GM23338 (cell line): ENCODE measurements at regions not wholly inside any gene's neighbourhood (a gene's known extent, or its start where the extent isn't known, plus 50 kb on each side); places are given as distances from the start of the nearest gene placed in this dataset.

Experiments
- ATAC-seq: fragments of 200-7000 bp; cut with Tn5 transposase; 3 replicates; pipeline ENCODE4 v1.9.1; 2020
- DNase-seq: peaks from one replicate; pipeline ENCODE4 v3.0.0-alpha.2; 2015; ENCODE audit warnings: low spot score
- H2AFZ ChIP-seq: fragments of 200-600 bp; sonication (generic); 2 replicates; pipeline ENCODE4 v1.8.0; 2016; ENCODE audit warnings: antibody characterized with exemption, mild to moderate bottlenecking, moderate library complexity
- H3F3A ChIP-seq: fragments of 200-600 bp; sonication (generic); replicated peaks from 2 replicates; pipeline ENCODE4 v1.8.0; 2017; ENCODE audit warnings: antibody characterized with exemption, mixed run types, low read depth
- H3K27ac ChIP-seq: fragments of 200-600 bp; sonication (generic); 2 replicates; pipeline ENCODE4 v1.6.1; 2016; ENCODE audit warnings: low read depth
- H3K27me3 ChIP-seq: fragments of 200-600 bp; sonication (generic); 2 replicates; pipeline ENCODE4 v1.8.0; 2016; ENCODE audit warnings: mild to moderate bottlenecking, mixed run types, moderate library complexity; ENCODE audit not compliant: insufficient read depth
- H3K36me3 ChIP-seq: fragments of 200-600 bp; sonication (generic); 2 replicates; pipeline ENCODE4 v1.8.0; 2016; ENCODE audit warnings: mild to moderate bottlenecking; ENCODE audit not compliant: insufficient read depth
- H3K4me1 ChIP-seq: fragments of 200-600 bp; sonication (generic); 2 replicates; pipeline ENCODE4 v1.8.0; 2016; ENCODE audit warnings: mild to moderate bottlenecking, moderate library complexity; ENCODE audit not compliant: insufficient read depth
- H3K4me2 ChIP-seq: fragments of 200-600 bp; sonication (generic); 2 replicates; pipeline ENCODE4 v1.7.1; 2017; ENCODE audit warnings: mixed run types
- H3K4me3 ChIP-seq: fragments of 200-600 bp; sonication (generic); 2 replicates; pipeline ENCODE4 v1.6.1; 2016; ENCODE audit warnings: mixed run types
- H3K79me2 ChIP-seq: fragments of 200-600 bp; sonication (generic); replicated peaks from 2 replicates; pipeline ENCODE4 v1.8.0; 2017; ENCODE audit warnings: mild to moderate bottlenecking; ENCODE audit not compliant: insufficient read depth
- H3K9me2 ChIP-seq: fragments of 200-600 bp; sonication (generic); 2 replicates; pipeline ENCODE4 v1.8.0; 2017; ENCODE audit not compliant: insufficient read depth
- H4K20me1 ChIP-seq: fragments of 200-600 bp; sonication (generic); replicated peaks from 2 replicates; pipeline ENCODE4 v1.8.0; 2017; ENCODE audit warnings: mild to moderate bottlenecking; ENCODE audit not compliant: insufficient read depth
- H3K27ac Mint-ChIP-seq: 2 replicates; pipeline ENCODE4 v1.8.0; 2020; ENCODE audit warnings: inconsistent platforms, mild to moderate bottlenecking, moderate library complexity, mixed read lengths
- H3K27me3 Mint-ChIP-seq: 3 replicates; pipeline ENCODE4 v1.8.0; 2022; ENCODE audit warnings: low read depth, mild to moderate bottlenecking, moderate library complexity, mixed read lengths, inconsistent platforms; ENCODE audit not compliant: insufficient read depth, poor library complexity
- H3K36me3 Mint-ChIP-seq: 3 replicates; pipeline ENCODE4 v1.8.0; 2021; ENCODE audit warnings: low read depth, mild to moderate bottlenecking, inconsistent platforms, moderate library complexity, mixed read lengths
- H3K4me1 Mint-ChIP-seq: 3 replicates; pipeline ENCODE4 v1.8.0; 2020; ENCODE audit warnings: mild to moderate bottlenecking, inconsistent platforms, mixed read lengths
- H3K4me3 Mint-ChIP-seq: 3 replicates; pipeline ENCODE4 v1.8.0; 2021; ENCODE audit warnings: moderate library complexity, mild to moderate bottlenecking, inconsistent platforms, mixed read lengths
- H3K9me3 Mint-ChIP-seq: 3 replicates; pipeline ENCODE4 v1.8.0; 2020; ENCODE audit warnings: moderate library complexity, mild to moderate bottlenecking, inconsistent platforms, mixed read lengths
- CTCF ChIP-seq, 2 experiments: fragments of 200-600 bp in 1 of 2; sonication (generic) in 1 of 2; conservative IDR thresholded peaks; 2 replicates each; pipeline versions ENCODE4 v1.5.1 to v1.6.1; 2016 to 2017; ENCODE audit warnings: antibody characterized with exemption in 2 of 2, low read depth in 2 of 2, mild to moderate bottlenecking in 2 of 2, moderate library complexity in 1 of 2
- EZH2phosphoT487 ChIP-seq: fragments of 200-600 bp; sonication (generic); IDR thresholded peaks from one replicate; pipeline ENCODE4 v1.8.1; 2018; ENCODE audit warnings: antibody characterized with exemption; ENCODE audit not compliant: unreplicated experiment
- JUNB ChIP-seq: IDR thresholded peaks from one replicate; pipeline ENCODE4 v1.6.1; 2016; ENCODE audit warnings: antibody characterized with exemption; ENCODE audit not compliant: unreplicated experiment
- NANOG ChIP-seq: IDR thresholded peaks from 2 replicates; pipeline ENCODE4 v1.6.1; 2016; ENCODE audit warnings: antibody characterized with exemption, borderline replicate concordance
- REST ChIP-seq: IDR thresholded peaks from one replicate; pipeline ENCODE4 v1.6.1; 2018; ENCODE audit warnings: antibody characterized with exemption; ENCODE audit not compliant: unreplicated experiment
- STAT1 ChIP-seq: IDR thresholded peaks from one replicate; pipeline ENCODE4 v1.6.1; 2016; ENCODE audit warnings: antibody characterized with exemption; ENCODE audit not compliant: unreplicated experiment
- ZNF114 ChIP-seq: fragments of 250-450 bp; sonication (Bioruptor Pico); IDR thresholded peaks from 2 replicates; pipeline ENCODE4 v1.5.0; 2020; ENCODE audit warnings: mild to moderate bottlenecking, moderate library complexity
- ZNF331 ChIP-seq: fragments of 250-450 bp; sonication (Bioruptor Pico); IDR thresholded peaks from 2 replicates; pipeline ENCODE4 v1.5.0; 2020; ENCODE audit warnings: low read depth, mild to moderate bottlenecking, moderate library complexity
- ZNF462 ChIP-seq: fragments of 250-450 bp; sonication (Bioruptor Pico); IDR thresholded peaks from 2 replicates; pipeline ENCODE4 v1.5.0; 2020; ENCODE audit warnings: mild to moderate bottlenecking, moderate library complexity

- TF ChIP-seq ZNF462 (CRISPR knock-in tag): no peak
- TF ChIP-seq CTCF (conservative IDR thresholded peaks at IDR 0.05; ENCODE audit: low read depth in 2 of 2): no peak
Measured at GRCh38 chr1:239056940-239057339, 329.4 kb upstream of the CHRM3 start (continued).

GRCh38 chr1:239053279-239053678 lies 333.1 kb upstream of the CHRM3 start:
- Histone ChIP-seq H3F3A (no peaks in the 10 kb centered on the region), H3K9me2 (0 out of 2 replicates have a peak, but pooled peaks cover 4% of the 10 kb centered on the region), H3K79me2 (no peaks in the 10 kb centered on the region), H3K36me3 (no peaks in the 10 kb centered on the region), H4K20me1 (no peaks in the 10 kb centered on the region), H3K4me3 (no peak overlapping the region), H2AFZ (no peak overlapping the region), H3K4me2 (no peak overlapping the region), H3K27me3 (no peaks in the 10 kb centered on the region), H3K27ac (no peak overlapping the region), H3K4me1 (no peaks in the 10 kb centered on the region)
- Mint-ChIP-seq H3K27me3 (peaks cover 1% of the 10 kb centered on the region), H3K4me1 (peaks cover 6% of the 10 kb centered on the region; the same call in 2 of the 3 replicates), H3K27ac (no peak overlapping the region), H3K36me3 (peaks cover 17% of the 10 kb centered on the region; the same call in 2 of the 3 replicates), H3K9me3 (peaks cover 9% of the 10 kb centered on the region; the same call in 2 of the 3 replicates), H3K4me3 (no peak overlapping the region)
- no peak for DNase-seq
- TF ChIP-seq EZH2phosphoT487 (no peak), ZNF114 (no peak), NANOG (no peak), REST (no peak), ZNF331 (CRISPR knock-in tag) (no peak), STAT1 (no peak), JUNB (no peak)
- ATAC-seq: no peak
